ENCODE measurements at regions not wholly inside any gene's neighbourhood (a gene's known extent, or its start where the extent isn't known, plus 50 kb on each side); places are given as distances from the start of the nearest gene placed in this dataset.

DNA sequence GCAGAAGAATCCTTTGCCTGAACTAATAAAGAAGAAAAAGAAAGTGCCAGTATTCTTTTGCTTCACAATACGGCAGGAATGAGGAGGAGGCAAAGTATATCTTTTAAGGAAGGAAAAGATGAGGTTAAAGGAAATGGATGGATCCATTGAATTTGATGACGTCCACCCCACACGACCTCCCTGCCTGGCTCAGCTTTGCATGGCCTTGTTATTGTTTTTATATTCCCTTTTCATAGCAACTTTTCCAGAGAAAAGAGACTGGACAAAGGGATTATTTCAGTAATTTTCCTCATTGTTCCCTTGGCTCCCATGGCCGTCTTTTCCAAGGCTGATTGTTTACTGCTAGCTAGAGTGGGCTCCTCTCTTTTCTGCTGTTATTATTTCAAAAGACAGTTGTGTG lies 123.2 kb upstream of the SEL1L start:
- TF ChIP-seq POLR2A (IDR thresholded peaks at IDR 0.05; ENCODE audit: low read length) (no peak), GATA1 (IDR thresholded peaks at IDR 0.05; ENCODE audit: low read depth, low read length) (no peak)

Measured in erythroblast (primary cell).